ENCODE measurements at regions not wholly inside any gene's neighbourhood (a gene's known extent, or its start where the extent isn't known, plus 50 kb on each side); places are given as distances from the start of the nearest gene placed in this dataset.

DNA sequence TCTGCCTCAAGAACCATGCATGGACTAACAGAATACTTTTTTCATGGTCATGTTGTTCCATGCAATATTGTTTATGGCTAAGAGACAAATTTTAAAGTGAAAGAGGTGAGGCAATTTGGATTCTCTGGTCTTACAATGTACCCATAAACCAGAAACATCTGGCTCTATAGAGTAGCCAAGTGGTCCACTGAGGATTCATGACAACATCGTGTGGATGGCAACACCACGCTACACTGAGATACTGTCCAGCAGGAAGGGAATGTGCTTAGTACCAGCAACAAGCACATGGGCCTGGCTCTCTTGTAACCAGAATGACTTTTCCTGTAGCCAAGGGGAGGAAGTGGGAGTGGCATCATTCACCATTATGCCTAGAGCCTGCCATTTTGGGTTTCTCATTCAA is 218.2 kb downstream of the GADD45G start:
- TF ChIP-seq, protein P1, sequence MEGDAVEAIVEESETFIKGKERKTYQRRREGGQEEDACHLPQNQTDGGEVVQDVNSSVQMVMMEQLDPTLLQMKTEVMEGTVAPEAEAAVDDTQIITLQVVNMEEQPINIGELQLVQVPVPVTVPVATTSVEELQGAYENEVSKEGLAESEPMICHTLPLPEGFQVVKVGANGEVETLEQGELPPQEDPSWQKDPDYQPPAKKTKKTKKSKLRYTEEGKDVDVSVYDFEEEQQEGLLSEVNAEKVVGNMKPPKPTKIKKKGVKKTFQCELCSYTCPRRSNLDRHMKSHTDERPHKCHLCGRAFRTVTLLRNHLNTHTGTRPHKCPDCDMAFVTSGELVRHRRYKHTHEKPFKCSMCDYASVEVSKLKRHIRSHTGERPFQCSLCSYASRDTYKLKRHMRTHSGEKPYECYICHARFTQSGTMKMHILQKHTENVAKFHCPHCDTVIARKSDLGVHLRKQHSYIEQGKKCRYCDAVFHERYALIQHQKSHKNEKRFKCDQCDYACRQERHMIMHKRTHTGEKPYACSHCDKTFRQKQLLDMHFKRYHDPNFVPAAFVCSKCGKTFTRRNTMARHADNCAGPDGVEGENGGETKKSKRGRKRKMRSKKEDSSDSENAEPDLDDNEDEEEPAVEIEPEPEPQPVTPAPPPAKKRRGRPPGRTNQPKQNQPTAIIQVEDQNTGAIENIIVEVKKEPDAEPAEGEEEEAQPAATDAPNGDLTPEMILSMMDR (IDR thresholded peaks at IDR 0.05) = no peak
- no peak for TF ChIP-seq POLR2A (IDR thresholded peaks at IDR 0.05)
